ENCODE measurements at regions not wholly inside any gene's neighbourhood (a gene's known extent, or its start where the extent isn't known, plus 50 kb on each side); places are given as distances from the start of the nearest gene placed in this dataset.

DNA sequence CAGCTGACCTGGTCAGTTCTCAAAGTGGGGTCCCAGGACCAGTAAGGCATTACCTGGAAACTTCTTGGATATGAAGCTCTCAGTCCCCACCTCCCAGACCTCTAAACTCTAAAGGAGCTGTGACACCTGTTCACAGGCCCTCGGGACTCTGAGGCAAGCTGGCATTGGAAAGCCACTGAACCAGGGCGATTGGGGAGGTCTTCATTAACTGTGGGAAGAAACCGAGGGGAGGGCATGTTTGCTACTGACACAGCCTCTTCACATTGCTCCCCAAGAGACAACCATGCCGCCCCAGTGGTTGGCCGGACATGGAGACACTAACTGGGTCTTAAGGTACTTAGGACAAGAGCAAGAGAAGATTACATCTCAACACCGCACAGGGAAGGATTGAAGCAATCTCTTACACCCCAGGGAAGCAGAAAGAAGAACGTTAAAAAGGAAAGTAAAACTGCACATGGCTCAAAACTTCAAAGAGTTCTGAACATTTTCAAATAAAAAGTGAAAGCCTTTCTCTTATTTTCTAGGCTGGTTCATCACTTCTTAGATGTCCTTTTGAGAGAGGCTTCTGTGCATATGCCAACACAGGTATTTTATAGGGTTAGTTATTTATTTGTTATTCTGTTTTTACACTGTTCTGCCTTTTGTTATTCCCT is 210.0 kb upstream of the CST7 start:
- no peak for DNase-seq (ENCODE audit: low spot score)

DNA sequence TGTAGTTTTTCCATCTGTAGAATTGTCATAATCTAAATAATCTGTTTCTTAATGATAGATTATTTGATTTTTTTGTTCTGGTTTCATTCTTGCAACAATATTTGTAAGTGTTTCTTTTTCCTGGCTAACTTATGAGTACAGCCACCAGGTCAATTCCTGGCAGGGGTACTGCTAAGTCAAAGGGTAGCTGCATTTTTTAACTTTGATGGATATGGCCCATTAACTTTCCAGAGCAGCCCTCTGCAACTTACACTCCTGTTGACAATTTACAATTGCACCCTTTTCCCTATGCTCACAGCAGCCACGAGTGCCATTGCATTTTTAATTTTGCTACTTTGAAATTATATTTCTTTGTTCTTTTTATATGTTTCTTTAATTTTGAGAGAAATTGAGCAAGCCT is 209.3 kb upstream of the CST7 start:
- DNase-seq (ENCODE audit: low spot score) = no peak

DNA sequence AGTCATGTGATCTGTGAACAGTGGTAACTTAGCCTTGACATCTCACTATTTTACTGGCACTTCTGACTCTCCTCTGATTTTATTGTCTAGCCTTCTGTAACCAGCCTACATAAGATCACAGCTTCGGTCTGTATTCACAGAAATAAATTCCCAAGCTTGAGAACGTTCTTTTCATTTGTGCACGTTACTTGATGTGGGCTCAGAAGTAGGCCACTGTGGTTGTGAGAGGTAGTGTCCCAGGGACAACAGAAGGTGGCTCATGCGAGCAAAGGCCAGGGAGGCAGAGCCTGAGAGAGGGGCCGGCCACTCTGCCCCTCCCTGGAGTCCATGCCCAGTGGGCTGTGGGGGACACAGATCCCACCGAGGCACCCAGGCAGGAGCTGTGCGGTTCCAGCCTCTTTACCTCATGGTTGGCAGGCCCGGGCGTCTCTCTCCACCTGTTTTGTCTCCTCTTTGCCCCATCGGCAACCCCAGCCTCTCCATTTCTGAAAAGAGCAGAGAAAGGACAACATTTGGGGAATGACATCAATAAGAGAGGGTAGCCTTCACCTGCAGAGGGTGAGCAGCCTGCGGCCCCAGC is 207.5 kb upstream of the CST7 start:
- no peak for DNase-seq (ENCODE audit: low spot score)

DNA sequence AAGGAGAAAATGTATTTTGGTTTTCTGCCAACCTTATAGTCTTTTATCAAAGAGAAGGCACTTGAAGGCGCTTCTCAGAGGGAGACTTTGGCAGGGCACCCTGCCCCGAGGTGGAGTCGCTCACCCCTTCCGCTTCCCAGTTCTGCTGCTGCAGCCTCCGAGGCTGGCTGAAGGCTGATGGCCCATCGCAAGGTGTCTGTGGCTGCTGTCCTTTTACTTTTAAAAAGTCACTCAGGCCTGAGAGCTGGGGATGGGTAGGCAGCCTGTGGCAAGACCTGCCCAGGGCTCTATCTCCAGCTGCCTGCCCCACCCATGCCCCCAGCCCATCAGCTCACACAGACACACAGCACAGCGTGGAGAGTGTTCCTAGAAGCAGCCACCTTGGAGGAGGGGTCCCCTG is 206.6 kb upstream of the CST7 start:
- DNase-seq (ENCODE audit: low spot score) = no peak

DNA sequence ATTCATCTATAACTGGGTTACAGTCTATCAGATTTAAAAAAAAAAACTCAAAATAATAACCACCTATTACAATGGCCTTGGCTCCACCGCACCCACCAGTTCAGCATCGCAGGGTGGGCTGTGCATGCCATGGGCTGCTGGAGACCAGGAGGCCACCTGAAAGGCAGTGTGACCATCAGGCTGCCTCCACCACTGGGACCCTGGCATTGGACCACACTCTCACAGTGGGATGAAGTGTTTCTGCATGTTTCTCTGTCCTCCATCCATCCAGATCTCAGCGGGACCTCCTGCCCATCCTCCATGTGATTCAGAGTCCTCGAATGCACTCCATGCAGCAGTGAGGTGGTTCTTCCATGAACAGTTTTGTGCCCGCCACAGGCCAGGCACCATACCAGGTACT is 206.1 kb upstream of the CST7 start:
- DNase-seq (ENCODE audit: low spot score) = no peak

DNA sequence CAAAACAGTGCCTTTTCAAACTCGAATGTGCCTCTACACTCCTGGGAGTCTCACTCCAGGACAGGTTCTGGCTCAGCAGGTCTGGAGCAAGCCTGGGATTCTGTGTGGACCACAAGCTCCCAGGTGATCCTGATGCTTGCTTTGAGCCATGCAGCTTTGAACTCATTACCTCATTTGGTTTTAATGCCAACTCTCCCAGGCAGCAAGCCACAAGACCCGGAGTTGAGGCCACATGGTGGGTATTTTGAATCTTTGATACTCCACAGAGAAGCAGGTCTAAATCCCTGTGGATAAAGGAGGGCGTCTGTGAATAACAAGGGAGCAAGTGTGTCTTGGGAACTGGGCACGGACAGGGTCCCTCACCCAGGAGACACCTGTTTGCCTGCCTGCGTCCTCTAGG is 205.4 kb upstream of the CST7 start:
- no peak for DNase-seq (ENCODE audit: low spot score)

DNA sequence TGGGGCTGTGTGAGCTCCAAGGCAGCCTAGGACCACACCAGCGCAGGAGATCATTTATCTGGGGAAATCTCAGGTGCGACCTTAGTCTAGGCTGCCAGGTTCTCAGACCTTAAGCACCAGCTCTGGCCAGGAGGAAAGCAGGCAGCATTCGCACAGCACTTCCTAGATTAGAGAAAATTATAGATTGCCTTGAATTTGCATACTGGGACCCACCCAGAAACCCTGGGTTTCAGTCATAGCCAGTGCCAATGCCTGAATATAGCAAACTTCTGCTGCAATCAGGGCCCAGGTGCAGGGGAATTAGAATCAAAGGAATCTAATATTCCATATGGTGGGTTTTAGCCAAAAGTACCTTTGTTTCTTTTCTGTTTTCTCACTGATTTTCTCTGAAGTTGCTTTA is 204.3 kb upstream of the CST7 start:
- DNase-seq (ENCODE audit: low spot score) = no peak

DNA sequence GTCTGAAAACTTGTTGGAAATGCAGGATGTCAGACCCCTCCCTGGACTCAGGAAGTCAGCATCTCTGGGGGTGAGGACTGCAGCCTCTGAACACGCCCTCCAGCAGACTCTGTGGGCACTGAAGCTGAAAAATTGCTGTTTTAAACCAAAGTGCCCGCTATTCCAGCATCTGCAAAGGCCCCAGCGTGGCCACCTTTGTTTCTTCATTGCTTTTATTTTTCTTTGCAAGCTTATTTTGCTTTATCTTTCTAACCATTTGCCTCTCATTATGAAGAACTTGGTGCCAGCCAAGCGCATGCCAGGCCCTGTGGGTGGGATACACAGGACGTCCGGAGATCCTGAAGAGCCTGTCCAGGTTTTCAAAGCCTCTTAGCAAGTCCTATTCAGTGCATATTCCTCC is 203.9 kb upstream of the CST7 start:
- DNase-seq (ENCODE audit: low spot score) = no peak

DNA sequence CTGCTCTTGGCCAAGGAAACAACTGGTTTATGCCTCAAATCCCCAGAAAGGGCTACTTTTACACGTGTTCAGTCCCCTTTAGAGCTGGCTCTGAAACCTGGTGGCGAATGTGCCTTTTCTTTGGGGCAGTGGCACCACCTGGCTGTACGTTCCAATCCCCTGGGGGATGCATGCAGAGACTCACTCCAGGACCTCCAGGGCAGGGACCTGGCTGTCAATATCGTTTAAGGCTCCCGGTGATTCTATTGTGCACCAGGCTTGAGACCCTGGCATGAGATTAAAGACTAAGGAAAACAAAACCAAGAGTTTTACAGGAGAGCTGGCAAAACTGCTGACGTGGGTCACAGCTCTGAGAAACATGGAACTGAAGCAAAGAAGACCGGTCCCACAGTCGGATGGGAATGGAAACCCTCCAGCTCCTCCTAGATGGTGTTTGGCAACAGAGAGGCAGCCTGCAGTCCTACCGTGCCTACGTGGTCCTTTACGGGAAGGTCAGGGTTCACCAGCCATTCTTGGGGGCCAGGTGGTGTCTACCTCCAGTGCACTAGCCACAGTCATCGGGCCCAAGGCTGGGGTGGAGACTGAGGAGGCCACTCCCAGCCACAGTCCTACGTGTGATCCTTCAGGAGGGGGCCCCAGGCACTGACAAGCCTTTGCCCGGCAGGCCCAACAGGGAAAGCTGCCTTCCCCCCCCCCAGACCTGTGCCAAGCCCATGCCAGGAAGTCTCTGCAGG is 203.3 kb upstream of the CST7 start:
- DNase-seq (ENCODE audit: low spot score) = no peak

DNA sequence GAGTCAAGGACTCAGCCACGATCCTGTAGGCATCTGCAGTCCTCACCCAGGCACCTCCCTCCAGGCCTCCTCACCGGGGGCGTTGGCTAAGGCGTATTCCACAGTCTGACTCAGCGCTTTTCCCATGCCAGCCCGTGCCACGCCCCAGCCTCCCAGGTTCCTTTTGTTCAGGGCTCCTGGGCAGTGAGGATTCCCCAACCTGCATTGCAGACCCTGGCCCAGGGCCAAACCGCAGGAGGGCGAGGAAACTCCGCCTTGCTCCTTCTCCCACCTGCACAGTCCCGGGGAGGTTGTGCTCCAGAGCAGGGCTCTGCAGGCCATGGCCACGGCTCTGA is 202.8 kb upstream of the CST7 start:
- no peak for DNase-seq (ENCODE audit: low spot score)

DNA sequence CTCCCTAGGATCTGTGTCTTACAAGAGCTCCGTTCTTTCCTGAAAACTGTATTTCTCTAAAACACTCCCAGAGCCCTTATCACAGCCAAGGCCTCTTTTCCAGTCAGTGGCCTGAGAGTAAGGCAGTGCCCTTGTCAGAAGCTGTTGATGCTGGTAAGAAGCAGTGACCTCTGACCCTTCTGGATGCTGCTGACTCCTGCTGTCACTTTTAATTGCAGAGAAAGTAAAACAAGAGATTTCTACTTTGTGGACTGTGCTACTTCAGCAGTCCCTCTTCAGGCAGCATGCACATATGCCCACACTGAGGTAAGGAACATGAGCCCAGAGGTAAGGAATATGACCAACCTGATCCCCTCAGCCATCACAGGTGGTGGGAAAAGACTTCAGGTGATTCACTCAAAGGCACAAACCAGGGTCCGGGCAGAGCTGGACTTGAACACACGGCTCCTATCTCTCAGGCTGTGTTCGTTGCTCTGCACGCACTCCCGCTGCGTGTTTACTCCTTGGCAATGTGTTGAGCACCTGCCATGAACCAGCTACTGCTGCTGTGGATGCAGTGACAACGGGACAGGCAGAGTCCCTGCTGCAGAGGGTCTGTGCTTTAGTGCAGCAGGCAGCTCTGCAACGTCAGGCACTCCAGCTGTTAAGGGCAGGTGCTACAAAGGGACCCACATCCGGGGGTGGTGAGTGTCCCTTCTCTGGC is 201.9 kb upstream of the CST7 start:
- DNase-seq (ENCODE audit: low spot score) = no peak

DNA sequence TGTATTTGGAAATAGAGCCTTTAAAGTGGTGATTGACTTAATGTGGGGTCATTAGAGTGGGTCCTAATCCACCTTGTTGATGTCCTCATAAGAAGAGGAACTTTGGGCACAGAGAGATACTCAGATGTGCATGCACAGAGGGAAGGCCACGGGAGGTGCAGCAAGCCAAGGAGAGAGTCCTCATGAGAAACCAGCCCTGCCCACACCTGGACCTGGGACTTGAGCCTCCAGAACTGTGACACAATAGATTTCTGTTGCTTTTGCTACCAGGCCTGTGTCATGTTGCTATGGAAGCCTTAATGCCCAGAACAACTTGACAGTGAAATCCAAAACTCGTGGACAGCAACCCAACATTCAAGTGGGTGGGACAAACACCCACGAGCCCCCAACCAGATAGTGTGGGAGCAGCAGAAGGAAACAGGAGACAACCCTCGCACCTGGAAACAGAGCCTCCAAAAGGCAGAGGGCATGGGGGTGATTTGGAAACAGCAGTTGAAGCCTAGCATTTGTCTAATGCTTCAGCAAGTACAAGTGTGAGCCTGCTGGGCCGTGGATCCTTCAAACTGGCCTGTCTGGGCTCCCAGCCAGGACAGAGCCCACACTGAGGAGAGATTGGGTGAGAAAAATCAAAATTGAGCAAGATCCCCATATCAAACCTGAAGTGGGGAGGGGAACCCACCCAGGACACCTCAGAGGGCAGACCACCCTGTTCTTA is 201.0 kb upstream of the CST7 start:
- no peak for DNase-seq (ENCODE audit: low spot score)

DNA sequence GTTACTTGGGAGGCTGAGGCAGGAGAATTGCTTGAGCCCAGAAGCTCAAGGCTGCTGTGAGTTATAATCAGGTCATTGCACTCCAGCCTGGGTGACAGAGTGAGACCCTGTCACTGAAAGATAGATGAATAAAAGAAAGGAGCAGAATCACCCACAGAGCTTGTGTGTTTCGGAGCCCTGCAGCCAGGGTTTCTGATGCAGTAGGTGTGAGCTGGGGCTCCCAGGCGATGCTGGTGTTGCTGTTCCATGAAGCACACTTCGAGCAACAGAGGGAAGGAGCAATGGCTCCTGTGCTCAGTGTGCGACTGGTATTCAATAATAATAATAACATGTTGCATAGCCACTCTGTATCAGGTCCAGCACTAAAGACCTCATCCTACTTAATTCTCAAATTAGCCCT is 197.5 kb upstream of the CST7 start:
- DNase-seq (ENCODE audit: low spot score) = no peak

DNA sequence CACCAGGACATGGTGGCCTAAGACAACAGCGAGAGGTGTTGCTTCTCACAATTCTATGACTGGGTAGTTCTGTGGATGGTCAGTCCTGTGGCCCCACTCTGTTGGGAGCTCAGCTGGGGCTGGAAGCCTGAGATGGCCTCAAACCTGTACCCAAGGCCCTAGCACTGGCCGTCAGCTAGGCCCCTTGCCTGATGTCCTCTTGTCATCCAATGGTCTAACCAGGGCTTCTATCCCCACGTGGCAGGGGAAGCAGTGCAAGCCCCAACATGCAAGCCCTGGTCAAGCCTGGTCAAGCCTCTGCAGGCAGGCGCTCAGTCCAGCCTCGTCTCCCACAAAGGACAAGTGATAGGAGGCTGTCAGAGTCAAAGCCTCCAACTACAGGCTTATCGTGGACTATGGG is 196.5 kb upstream of the CST7 start:
- no peak for DNase-seq (ENCODE audit: low spot score)

DNA sequence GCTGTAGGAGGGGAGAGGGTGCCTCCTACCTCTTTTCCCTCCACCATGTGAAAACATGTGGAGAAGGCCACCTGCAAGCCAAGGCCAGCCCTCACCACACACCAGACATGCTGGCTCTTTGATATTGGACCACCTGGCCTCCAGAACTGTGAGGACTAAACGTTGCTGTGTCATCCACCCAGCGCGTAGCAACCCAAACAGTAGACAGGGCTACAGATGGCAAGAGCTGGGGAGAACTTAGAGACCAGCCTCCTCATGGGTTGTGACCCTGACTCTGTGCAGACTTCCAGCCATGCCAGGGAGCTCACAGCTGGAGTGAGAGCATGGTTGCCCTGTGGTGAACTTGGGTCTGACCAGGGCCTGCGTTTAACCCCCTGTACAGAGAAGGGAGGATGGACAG is 195.9 kb upstream of the CST7 start:
- DNase-seq (ENCODE audit: low spot score) = no peak

DNA sequence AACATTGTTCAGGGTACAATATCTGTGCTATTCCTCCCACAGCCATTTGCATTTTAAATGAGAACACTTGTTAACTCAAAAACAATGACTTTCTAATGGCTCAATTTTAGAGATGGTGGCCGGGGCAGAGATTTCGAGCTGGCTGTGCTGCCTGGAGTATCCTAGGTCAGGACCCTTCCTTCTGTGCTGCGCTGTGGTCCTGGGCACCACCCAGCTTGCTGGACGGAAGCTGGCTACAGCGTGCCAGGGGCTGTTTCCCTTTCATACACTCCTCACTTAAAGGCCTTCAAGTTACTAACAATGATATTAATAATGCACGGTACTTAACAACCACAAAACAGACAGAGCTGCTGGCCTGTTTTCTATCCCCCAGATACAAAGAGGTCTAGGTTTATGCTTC is 194.4 kb upstream of the CST7 start:
- DNase-seq (ENCODE audit: low spot score) = no peak

DNA sequence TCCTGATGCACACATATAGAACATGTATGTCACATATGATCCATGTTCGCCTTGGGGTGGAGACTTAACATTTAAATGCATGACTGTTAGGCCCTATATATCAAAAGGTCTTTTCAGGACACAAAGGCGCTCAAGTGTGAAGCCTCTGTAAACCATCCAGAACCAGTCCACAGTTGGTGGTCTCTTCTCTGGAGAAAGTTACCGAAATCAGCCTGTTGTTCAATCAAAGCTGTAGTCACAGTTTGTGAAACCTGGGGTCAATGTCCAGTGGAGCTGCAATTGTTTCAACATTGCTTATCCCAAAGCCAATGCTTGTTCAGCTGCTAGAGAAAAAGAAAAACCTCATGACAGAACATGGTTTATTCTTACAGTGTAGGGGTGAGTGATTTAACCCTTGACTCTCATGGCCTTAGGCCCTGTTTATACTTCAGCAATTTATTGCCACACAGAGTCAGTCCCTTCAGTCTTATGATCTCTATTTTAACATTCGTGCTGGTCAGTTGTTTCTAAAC is 193.6 kb upstream of the CST7 start:
- no peak for DNase-seq (ENCODE audit: low spot score)

DNA sequence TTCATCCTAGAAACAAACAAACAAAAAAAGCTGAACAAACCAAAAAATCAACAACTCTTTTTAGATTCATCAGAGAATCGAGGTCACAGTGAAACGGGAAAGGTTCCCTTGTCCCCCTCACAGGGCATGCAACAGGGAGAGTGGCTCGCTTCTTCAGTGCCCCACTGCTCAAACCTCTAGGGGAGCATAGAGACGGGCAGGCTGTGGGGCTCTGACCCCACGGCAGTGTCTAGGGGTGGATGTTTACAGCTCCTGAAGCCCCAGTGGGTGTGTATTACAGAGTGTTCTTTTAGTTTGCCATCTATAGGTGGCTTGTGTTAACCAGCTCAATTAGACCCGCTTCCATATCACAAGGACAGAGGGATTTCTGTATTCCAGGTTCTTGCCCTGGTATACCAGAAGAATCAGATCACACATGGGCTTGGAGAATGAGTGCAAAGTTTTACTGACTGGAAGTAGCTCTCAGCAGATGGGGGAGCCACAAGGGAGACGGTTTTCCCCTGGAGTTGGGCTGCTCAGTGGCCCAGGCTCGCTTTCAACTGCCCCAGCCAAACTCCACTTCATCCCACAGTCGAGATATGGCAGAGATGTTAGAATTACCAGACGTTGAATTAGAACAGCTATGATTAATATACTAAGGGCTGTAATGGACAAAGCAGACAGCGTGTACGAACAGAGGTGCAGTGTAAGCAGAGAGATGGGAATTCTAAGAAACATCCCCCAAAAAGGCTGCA is 192.6 kb upstream of the CST7 start:
- DNase-seq (ENCODE audit: low spot score) = no peak

DNA sequence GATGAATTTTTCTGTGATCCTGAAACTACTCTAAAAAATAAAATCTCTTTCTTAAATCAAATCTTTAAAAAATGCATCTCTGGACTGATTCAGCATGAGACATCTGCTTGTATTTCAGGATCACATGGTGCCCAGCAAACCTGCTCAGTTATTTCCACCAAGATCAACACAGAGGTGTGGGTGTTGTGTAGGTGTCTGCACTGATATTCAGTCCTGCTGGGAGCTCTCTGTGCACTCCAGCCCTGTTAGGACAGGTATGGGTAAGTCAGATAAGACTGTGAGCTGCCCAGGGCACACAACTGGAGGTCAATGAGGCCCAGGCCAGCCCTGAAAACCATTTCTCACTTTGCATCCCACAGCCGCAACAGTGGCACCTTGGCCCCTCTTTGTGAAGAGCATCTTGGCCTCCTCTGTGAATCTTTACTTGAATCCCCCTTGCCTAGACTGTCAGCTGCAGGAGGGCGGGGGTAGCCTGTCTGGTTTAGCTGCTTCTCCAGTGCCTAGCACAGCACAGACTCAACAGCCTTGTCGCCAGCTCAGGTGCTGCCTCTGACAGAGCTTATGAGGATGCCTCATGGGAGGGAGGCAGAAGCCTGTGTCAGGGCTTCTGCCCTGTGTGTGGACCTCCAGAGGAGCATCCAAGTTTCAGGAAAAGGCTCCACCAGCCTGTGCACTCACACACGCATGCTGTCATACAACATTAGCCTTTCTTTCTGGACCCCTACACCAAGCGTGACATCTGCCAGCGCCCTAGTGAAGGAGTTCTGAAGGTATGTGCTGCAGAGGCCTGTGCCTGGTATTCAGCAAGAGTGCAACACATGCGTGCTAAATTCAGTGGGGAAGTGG is 187.6 kb upstream of the CST7 start:
- DNase-seq (ENCODE audit: low spot score) = no peak

DNA sequence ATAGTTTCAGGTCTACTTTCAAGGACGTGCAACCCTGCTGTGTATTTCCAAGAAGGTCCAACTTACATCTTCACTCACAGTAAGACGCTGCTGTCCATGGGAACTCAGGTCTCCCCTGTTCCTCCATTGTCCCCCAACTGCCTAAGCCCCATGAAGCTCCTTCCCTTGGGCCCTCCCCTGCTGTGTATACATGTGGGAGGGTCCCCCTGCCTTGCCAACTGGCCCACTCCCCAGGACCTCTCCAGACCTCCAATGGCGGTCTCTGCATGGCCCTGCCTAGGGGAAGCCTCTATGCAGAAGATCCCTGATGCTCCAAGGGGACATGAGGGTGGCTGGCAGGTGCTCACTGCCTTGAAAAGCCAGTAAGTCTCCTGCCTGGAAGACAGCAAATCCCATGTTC is 186.7 kb upstream of the CST7 start:
- DNase-seq (ENCODE audit: low spot score) = no peak

Data from kidney capillary endothelial cell (primary cell).